NCI-H524 (cell line): ENCODE measurements at regions not wholly inside any gene's neighbourhood (a gene's known extent, or its start where the extent isn't known, plus 50 kb on each side); places are given as distances from the start of the nearest gene placed in this dataset.

Source experiments
- DNase-seq, 2 experiments: peaks; one replicate each; lab custom pipeline; 2025; lab: John Stamatoyannopoulos, UW

DNA sequence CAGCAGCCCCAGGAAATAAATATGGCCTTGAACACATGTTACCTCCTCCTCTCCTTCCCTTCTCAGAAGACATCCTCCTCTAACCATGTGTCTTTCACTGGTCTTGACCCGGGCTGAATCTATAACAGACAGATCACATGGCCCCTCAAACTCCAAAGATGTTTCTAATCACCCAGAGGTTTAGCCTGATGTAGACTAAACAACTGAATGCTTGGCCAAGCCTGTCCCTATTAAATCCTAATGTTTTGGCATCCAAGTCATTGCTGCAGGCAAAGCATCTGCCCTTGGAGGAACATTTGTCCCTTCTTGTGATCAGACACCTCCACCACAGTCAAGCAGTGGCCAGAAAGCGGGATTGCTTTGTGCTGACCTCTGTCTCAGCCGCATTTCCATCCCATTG is 65.5 kb downstream of the ANKRD60 start:
- DNase-seq, result no peak

DNA sequence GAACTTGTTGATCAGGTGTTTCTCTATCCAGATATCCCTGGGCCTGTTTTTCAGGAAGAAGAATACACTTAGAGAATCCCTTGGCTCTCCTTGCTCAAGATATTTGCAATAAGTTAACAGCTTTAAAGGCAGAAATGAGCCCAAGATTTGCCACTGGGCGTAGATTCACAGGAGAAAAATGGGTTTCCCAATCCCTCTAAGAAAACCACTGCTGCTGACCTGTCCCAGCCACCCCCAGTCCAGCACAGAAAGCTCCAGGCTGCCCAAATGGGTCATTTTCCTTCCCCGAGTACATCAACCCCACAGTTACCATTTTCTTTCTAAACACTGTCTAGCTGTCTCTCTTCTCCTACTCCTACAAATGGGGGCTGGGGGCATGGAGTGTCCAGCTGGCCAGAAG is 67.3 kb downstream of the ANKRD60 start:
- DNase-seq, result no peak

- no peak for DNase-seq
These were observed 67.9 kb downstream of the ANKRD60 start for GRCh38 chr20:58160451-58161061.

DNA sequence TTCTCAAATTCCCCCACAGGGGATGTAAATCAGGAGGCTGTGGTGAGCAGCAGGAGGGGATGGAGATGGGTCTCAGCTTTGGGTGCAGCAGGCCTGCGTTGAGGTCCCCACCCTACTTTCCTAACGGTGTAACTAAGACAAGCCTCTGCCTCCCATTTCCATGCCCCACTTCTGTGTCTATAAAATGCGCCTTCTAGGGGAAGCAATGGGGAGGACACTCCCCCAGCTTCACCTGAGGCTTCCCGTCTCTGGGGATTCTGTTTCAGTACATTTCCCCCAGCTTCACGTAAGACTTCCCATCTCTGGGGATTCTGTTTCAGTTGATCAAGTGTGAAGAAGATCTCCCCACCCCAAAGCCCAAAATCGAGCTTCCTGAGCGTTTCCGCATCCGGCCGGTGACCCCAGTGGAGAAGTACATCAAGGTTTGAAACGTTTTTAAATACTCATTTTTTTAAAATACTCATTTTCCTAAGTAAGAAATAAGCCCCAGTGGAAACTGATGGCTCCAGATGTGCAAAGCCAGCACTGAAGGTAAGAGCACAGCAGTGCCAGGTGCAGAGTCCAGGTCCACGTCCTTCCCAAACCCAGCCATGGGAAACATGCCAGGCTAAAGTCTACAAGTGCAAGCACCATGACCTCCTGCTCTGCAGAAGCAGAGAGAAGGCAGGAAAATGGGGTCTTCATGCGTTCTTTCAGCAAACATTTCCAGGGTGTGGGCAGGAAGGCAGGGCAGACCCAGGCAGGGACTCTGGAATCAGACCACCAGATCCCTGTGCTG is 73.1 kb downstream of the ANKRD60 start:
- no peak for DNase-seq

- no peak for DNase-seq
These were observed 74.3 kb downstream of the ANKRD60 start for GRCh38 chr20:58154113-58154512.

DNA sequence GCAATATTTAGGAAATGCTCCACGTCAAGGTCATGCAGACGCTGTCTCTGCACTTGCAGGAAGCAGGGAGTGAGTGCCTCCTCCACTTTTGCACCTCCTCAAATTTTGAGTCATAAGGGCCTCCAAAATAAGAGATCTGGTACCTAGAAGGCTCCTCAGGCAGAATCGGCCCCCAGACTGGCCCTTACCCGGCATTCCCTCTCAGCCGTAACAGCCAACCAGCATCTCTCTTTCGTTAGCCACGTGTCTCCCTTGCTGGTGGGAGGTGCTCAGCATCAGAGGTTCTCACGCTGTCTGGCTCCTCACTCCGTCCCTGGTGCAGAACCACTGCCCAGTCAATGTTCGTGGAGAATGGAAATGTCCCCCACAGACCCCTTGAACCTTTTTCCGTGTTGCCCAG is 75.3 kb downstream of the ANKRD60 start:
- DNase-seq, result no peak

GRCh38 chr20:58150772-58151171 is 77.7 kb downstream of the ANKRD60 start:
- peak; percentile 16 to 62 for DNase-seq

GRCh38 chr20:58149437-58150091 is 78.9 kb downstream of the ANKRD60 start:
- DNase-seq, result no peak

- no peak for DNase-seq
These were observed 79.6 kb downstream of the ANKRD60 start for GRCh38 chr20:58148891-58149290.

- DNase-seq, result no peak
These were observed 80.7 kb downstream of the ANKRD60 start for GRCh38 chr20:58147628-58148370.

- DNase-seq, result no peak
These were observed 81.7 kb downstream of the ANKRD60 start for GRCh38 chr20:58146746-58147140.

DNA sequence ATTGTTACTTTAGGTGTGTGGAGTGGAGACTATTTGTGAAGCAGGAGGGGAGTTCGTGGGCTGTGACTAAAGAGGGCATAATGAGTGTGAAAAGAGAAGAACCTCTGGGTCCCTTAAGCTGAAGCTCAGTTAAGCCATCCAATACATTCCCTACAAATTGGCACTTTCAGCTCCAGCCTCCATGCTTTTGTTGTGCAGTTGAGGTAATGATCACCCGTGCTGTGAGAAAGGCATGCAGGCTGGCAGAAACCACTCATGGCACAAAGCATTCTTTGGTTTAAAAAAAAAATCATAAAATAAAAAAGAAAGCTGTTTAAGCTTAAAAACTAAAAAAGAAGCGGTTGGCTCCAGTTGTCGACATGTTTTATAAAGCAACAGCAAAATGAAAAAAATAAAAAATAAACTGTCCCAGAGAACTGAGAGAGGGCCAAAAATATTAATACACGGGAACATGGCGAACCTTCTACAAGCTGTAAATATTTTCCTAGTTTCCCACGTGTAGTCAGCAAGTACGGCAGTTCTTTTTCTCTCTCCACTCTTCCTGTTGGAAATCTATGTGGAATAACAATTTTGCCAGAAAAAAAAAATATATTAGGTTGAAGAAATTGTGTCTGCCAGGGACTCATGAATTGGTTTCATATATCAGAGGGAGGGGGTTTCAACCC is 82.2 kb downstream of the ANKRD60 start:
- DNase-seq, result no peak

GRCh38 chr20:58145506-58146080 is 82.9 kb downstream of the ANKRD60 start:
- no peak for DNase-seq

DNA sequence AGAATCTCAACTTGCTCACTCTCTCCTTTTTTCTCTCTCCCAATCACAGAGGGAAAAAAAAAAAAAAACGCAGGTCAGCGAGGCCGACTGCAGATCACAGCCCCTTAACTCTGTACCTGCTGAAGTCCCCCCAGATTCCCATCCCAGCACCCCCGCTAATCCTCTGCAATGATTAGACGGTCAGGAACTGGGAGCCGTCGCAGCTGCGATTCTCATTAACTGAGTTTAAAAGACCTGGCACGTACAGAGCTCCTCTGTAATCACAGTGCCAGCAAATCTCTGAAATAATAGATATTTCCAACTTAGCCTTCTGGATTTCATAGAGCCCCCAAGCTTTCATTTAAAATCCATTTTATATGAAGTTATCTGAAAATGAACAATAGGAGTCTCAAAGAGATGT is 84.4 kb downstream of the ANKRD60 start:
- DNase-seq, result no peak

DNA sequence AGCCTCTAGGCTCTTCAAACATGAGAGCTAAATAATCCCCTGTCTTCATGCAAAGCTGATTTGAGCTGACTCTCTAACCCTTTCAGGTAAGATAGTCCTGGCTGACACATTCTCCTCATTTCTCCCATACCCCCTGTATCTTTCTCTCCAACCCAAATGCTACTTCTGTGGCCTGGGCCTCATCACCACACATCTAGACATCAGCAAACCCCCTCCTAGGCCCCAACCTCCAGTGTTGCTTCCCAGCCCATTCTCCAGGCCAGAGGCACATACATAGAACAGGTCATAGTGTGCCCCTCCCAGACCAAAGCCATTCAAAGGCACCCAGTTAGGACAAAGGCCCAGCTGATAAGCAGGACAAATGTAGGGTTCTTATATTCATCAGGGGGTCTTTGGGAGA is 84.9 kb downstream of the ANKRD60 start:
- DNase-seq, result no peak

DNA sequence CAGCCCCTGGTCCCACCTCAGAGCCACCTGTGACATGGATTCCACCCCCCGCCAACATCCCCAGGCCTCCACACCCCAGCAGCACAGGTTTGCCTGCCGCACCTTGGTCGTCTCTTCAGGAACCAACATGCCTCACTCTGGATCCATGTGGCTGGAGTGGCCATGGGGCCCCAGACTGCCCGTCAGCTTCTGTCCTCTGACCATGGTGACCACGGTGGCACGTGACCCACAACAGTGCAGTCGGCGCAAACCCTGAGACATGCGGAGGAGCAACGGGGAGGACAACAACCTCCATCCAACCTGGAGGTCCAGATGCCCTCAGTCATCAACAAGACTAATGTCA is 85.6 kb downstream of the ANKRD60 start:
- DNase-seq, result no peak

DNA sequence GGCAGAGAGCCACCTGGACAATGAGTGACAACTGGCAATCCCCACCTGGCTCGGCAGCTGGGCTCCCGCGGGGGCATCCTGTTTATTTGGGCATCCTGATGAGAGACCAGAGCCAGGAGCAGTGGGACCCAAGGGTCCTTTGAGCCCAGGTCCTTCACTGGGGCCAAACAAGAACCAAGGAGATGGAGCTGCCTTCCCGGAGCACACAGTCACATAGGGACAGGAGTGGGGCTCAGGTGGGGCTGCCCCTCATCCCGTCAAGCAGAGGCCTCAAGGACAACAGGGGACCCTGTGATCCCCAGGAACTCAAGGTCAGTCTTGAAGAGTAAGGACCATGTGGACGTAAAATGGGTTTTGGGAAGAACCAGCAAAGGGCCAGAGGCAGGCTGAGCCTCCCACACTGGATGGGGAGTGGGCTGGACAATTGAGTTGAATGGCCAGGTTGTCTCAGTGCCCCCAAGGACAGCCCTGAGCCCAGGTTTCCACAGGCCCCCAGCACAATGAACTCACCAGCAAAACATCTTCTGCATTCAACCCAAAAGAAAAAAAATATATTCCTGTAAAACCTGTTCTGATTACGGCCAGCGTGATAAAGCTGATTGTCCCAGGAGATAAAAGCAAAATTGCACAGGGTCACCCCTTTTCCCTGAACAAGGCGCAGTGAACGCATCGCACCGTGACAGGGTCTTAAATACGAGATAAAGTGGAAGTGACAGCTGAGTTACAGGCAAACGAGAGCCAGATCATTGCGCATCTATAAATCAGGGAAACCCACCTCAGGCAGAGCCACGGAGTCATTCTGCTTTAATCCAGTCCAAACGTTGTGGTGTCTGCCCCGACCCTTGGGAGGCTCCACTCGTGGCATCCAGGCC is 86.2 kb downstream of the ANKRD60 start:
- DNase-seq, result no peak

GRCh38 chr20:58141496-58141895 is 87.0 kb downstream of the ANKRD60 start:
- DNase-seq, result no peak

- peak; percentile 9 to 22 for DNase-seq
These were observed 87.5 kb downstream of the ANKRD60 start for GRCh38 chr20:58140787-58141425.
